OCI-LY1 (cell line): ENCODE measurements at regions not wholly inside any gene's neighbourhood (a gene's known extent, or its start where the extent isn't known, plus 50 kb on each side); places are given as distances from the start of the nearest gene placed in this dataset.

Experiments
- CTCF ChIP-seq: fragments of 200-600 bp; sonication (generic), shearing (Covaris generic); IDR thresholded peaks from 2 replicates; pipeline ENCODE4 v1.5.1; 2017; ENCODE audit warnings: mild to moderate bottlenecking, antibody characterized with exemption, low read length, moderate library complexity, mixed read lengths
- EZH2 ChIP-seq: fragments of 200-600 bp; sonication (generic), shearing (Covaris generic); IDR thresholded peaks from 2 replicates; pipeline ENCODE4 v1.8.0; 2017; ENCODE audit warnings: borderline replicate concordance, mixed run types, mild to moderate bottlenecking, antibody characterized with exemption, low read length, moderate library complexity, mixed read lengths

DNA sequence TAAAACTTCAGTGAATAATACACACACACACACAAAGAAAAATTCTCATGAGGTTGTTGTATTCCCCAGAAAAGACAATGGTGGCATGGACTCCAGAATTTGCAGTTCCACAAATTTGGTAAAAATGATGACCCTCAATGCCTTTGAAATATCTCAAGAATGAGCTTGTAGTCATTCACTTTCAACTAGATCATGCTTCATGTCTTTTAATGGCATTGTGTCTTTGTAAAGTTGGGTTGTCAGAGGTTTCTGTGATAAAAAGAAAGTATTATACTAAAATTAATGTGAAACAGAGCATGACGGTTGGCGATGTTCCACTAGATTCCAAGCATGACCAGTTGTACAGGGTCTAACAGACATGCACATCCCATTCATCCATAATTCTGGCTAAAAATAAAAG is 685.0 kb upstream of the FRG1 start:
- TF ChIP-seq CTCF, result no peak
- TF ChIP-seq EZH2, result no peak
